Kidney (tissue), 13 donors: ENCODE measurements at regions not wholly inside any gene's neighbourhood (a gene's known extent, or its start where the extent isn't known, plus 50 kb on each side); places are given as distances from the start of the nearest gene placed in this dataset.

Source experiments
- DNase-seq, 5 donors: peaks; one replicate each; pipeline ENCODE4 v3.0.0-alpha.2; 2013 to 2020
- FAIRE-seq: peaks from 2 replicates; lab custom pipeline; 2012; peaks lifted over from hg19 to GRCh38; lab: Jason Lieb, UNC
- H3K27ac ChIP-seq, 2 donors: one replicate each; pipeline ENCODE4 v1.7.0; 2013; ENCODE audit warnings: low read depth in 2 of 2, low read length in 2 of 2, inconsistent platforms in 1 of 2
- H3K27me3 ChIP-seq: one replicate; pipeline ENCODE4 v1.7.1; 2013; ENCODE audit warnings: low read length, inconsistent platforms; ENCODE audit not compliant: control insufficient read depth, insufficient read depth
- H3K36me3 ChIP-seq, 3 donors: one replicate each; pipeline versions ENCODE4 v1.7.0 to v1.7.1; 2013; ENCODE audit warnings: low read length in 3 of 3, control low read depth in 1 of 3, inconsistent platforms in 1 of 3; ENCODE audit not compliant: insufficient read depth in 3 of 3, control insufficient read depth in 2 of 3
- H3K4me1 ChIP-seq, 3 donors: one replicate each; pipeline versions ENCODE4 v1.7.0 to v1.7.1; 2013; ENCODE audit warnings: low read length in 3 of 3, inconsistent platforms in 1 of 3, low read depth in 1 of 3; ENCODE audit not compliant: control insufficient read depth in 2 of 3, insufficient read depth in 2 of 3
- H3K4me3 ChIP-seq, 3 donors: one replicate each; pipeline versions ENCODE4 v1.7.0 to v1.8.1; 2013; ENCODE audit warnings: low read length in 3 of 3, control low read depth in 1 of 3, inconsistent platforms in 1 of 3
- H3K9ac ChIP-seq, 3 donors: one replicate each; pipeline versions ENCODE4 v1.7.0 to v1.7.1; 2013; ENCODE audit warnings: low read length in 3 of 3, control low read depth in 1 of 3, inconsistent platforms in 1 of 3
- H3K9me3 ChIP-seq, 3 donors: one replicate each; pipeline versions ENCODE4 v1.7.0 to v1.7.1; 2013; ENCODE audit warnings: low read length in 3 of 3, control low read depth in 1 of 3, inconsistent platforms in 1 of 3; ENCODE audit not compliant: control insufficient read depth in 2 of 3, insufficient read depth in 1 of 3
- CTCF ChIP-seq: IDR thresholded peaks from 3 replicates; pipeline ENCODE4 v1.5.1; 2012; ENCODE audit warnings: mild to moderate bottlenecking, moderate library complexity, borderline replicate concordance; ENCODE audit not compliant: insufficient read depth; ENCODE audit errors: extremely low read depth
- intact Hi-C: fragments of 100-400 bp; cut with DNase I; formaldehyde crosslinking; loops from one replicate; pipeline ENCODE4 v1.11.1; 2022
- donor health status: control.
- donor health status: control.
- donor health status: control.
- donor health status: control.
- donor health status: control.
- donor health status: DM: yes; HTN: yes; CAD: no.
- donor health status: Normal renal cell carcinoma (clear cell type).

- H3K27ac ChIP-seq = no peak overlapping the region
- H3K36me3 ChIP-seq = no peaks in the 10 kb centered on the region
- H3K4me3 ChIP-seq = no peak overlapping the region
- FAIRE-seq (no peak), DNase-seq (peak in 1 of 5 donors; percentile 40)
- H3K9me3 ChIP-seq = no peaks in the 10 kb centered on the region
- intact Hi-C loops = no loop called here
- H3K4me1 ChIP-seq = no peaks in the 10 kb centered on the region
- no peaks in the 10 kb centered on the region for H3K27me3 ChIP-seq
- no peak for TF ChIP-seq CTCF
- no peak overlapping the region for H3K9ac ChIP-seq
Measured at GRCh38 chrX:55326985-55327384, 62.3 kb upstream of the PAGE3 start.

GRCh38 chrX:55335296-55335695 is 70.6 kb upstream of the PAGE3 start:
- Histone ChIP-seq H3K27ac (no peak overlapping the region), H3K9me3 (no peaks in the 10 kb centered on the region), H3K36me3 (no peaks in the 10 kb centered on the region), H3K4me1 (no peaks in the 10 kb centered on the region), H3K27me3 (no peaks in the 10 kb centered on the region), H3K9ac (no peak overlapping the region), H3K4me3 (no peak overlapping the region)
- intact Hi-C loops = no loop called here
- FAIRE-seq = no peak
- DNase-seq = no peak
- no peak for TF ChIP-seq CTCF

- no peaks in the 10 kb centered on the region for H3K9me3 ChIP-seq
- TF ChIP-seq CTCF = no peak
- no peak overlapping the region for H3K9ac ChIP-seq
- H3K4me3 ChIP-seq = no peak overlapping the region
- H3K4me1 ChIP-seq = no peaks in the 10 kb centered on the region
- intact Hi-C loops = no loop called here
- no peak overlapping the region for H3K27ac ChIP-seq
- no peaks in the 10 kb centered on the region for H3K27me3 ChIP-seq
- no peak for FAIRE-seq
- no peaks in the 10 kb centered on the region for H3K36me3 ChIP-seq
- no peak for DNase-seq
Measured at GRCh38 chrX:55336176-55336575, 71.5 kb upstream of the PAGE3 start.

GRCh38 chrX:55340896-55341433 is 76.2 kb upstream of the PAGE3 start:
- Histone ChIP-seq H3K9me3 (no peaks in the 10 kb centered on the region), H3K27me3 (no peaks in the 10 kb centered on the region), H3K4me1 (no peaks in the 10 kb centered on the region), H3K27ac (no peak overlapping the region), H3K36me3 (no peaks in the 10 kb centered on the region), H3K4me3 (no peak overlapping the region), H3K9ac (no peak overlapping the region)
- no peak for TF ChIP-seq CTCF
- intact Hi-C loops = no loop called here
- DNase-seq (no peak), FAIRE-seq (no peak)
